Vagina (tissue), 2 donors: ENCODE measurements at regions not wholly inside any gene's neighbourhood (a gene's known extent, or its start where the extent isn't known, plus 50 kb on each side); places are given as distances from the start of the nearest gene placed in this dataset.

Experiments
- DNase-seq, 2 donors: peaks; one replicate each; pipeline ENCODE4 v3.0.0-alpha.2; 2017; ENCODE audit errors: extremely low spot score in 2 of 2
- H3K27ac ChIP-seq: fragments of 200-600 bp; sonication (generic); one replicate; pipeline ENCODE4 v1.5.1; 2019
- H3K27me3 ChIP-seq: fragments of 200-600 bp; sonication (generic); one replicate; pipeline ENCODE4 v1.5.1; 2019
- H3K36me3 ChIP-seq, 2 donors: fragments of 200-600 bp; sonication (generic); one replicate each; pipeline ENCODE4 v1.5.1; 2017 to 2019
- H3K4me1 ChIP-seq: fragments of 200-600 bp; sonication (generic); one replicate; pipeline ENCODE4 v1.5.1; 2019
- H3K4me3 ChIP-seq, 2 donors: fragments of 200-600 bp; sonication (generic); 1 replicate in 1 of 2; 2 replicates in 1 of 2; pipeline ENCODE4 v1.5.1; 2016 to 2019
- H3K9me3 ChIP-seq: fragments of 200-600 bp; sonication (generic); one replicate; pipeline ENCODE4 v1.5.1; 2019
- POLR2A ChIP-seq, 2 donors: fragments of 450-650 bp; IDR thresholded peaks; one replicate each; pipeline ENCODE4 v1.6.1; 2017; ENCODE audit warnings: antibody characterized with exemption in 2 of 2, mild to moderate bottlenecking in 2 of 2, moderate library complexity in 2 of 2
- POLR2AphosphoS5 ChIP-seq, 2 donors: sonication (generic); formaldehyde crosslinking; IDR thresholded peaks; one replicate each; pipeline ENCODE4 v1.9.0; 2017; ENCODE audit warnings: antibody characterized with exemption in 2 of 2, mild to moderate bottlenecking in 2 of 2, low read depth in 1 of 2; ENCODE audit not compliant: insufficient read depth in 1 of 2
- intact Hi-C: fragments of 100-400 bp; cut with DNase I; formaldehyde crosslinking; loops from one replicate; pipeline ENCODE4 v1.15.1; 2023
- TF ChIP-seq, protein P1 (sequence below), 3 experiments: fragments of 450-650 bp in 2 of 3; fragments of 200-600 bp in 1 of 3; sonication (generic) in 1 of 3; IDR thresholded peaks; one replicate each; pipeline ENCODE4 v1.5.1; 2017 to 2019; ENCODE audit warnings: antibody characterized with exemption in 3 of 3, mild to moderate bottlenecking in 2 of 3, moderate library complexity in 2 of 3

GRCh38 chr16:48997081-48997615 lies 284.5 kb downstream of the CBLN1 start:
- Histone ChIP-seq H3K4me1 (no peaks in the 10 kb centered on the region), H3K27me3 (no peaks in the 10 kb centered on the region), H3K36me3 (no peaks in the 10 kb centered on the region), H3K9me3 (no peaks in the 10 kb centered on the region), H3K27ac (no peak overlapping the region), H3K4me3 (no peak overlapping the region)
- TF ChIP-seq POLR2AphosphoS5 (IDR thresholded peaks at IDR 0.05; ENCODE audit: insufficient read depth in 1 of 2, low read depth in 1 of 2) = no peak
- no peak for TF ChIP-seq POLR2A (IDR thresholded peaks at IDR 0.05)
- TF ChIP-seq, protein P1, sequence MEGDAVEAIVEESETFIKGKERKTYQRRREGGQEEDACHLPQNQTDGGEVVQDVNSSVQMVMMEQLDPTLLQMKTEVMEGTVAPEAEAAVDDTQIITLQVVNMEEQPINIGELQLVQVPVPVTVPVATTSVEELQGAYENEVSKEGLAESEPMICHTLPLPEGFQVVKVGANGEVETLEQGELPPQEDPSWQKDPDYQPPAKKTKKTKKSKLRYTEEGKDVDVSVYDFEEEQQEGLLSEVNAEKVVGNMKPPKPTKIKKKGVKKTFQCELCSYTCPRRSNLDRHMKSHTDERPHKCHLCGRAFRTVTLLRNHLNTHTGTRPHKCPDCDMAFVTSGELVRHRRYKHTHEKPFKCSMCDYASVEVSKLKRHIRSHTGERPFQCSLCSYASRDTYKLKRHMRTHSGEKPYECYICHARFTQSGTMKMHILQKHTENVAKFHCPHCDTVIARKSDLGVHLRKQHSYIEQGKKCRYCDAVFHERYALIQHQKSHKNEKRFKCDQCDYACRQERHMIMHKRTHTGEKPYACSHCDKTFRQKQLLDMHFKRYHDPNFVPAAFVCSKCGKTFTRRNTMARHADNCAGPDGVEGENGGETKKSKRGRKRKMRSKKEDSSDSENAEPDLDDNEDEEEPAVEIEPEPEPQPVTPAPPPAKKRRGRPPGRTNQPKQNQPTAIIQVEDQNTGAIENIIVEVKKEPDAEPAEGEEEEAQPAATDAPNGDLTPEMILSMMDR (IDR thresholded peaks at IDR 0.05) = no peak
- intact Hi-C loops = loop anchor here (5.0 kb wide), 1 partner anchor 1210 kb away; no protein-coding TSS in a partner anchor
- no peak for DNase-seq

- no peaks in the 10 kb centered on the region for H3K4me1 ChIP-seq
- no peak overlapping the region for H3K4me3 ChIP-seq
- intact Hi-C loops = no loop called here
- no peak overlapping the region for H3K27ac ChIP-seq
- TF ChIP-seq POLR2A (IDR thresholded peaks at IDR 0.05) = no peak
- TF ChIP-seq, protein P1 (IDR thresholded peaks at IDR 0.05) = no peak
- no peak for TF ChIP-seq POLR2AphosphoS5 (IDR thresholded peaks at IDR 0.05; ENCODE audit: insufficient read depth in 1 of 2, low read depth in 1 of 2)
- H3K36me3 ChIP-seq = no peaks in the 10 kb centered on the region
- no peaks in the 10 kb centered on the region for H3K27me3 ChIP-seq
- H3K9me3 ChIP-seq = no peaks in the 10 kb centered on the region
- DNase-seq = peak in 1 of 2 donors; percentile 18
Observed at GRCh38 chr16:48978501-48978900, 303.1 kb downstream of the CBLN1 start.

DNA sequence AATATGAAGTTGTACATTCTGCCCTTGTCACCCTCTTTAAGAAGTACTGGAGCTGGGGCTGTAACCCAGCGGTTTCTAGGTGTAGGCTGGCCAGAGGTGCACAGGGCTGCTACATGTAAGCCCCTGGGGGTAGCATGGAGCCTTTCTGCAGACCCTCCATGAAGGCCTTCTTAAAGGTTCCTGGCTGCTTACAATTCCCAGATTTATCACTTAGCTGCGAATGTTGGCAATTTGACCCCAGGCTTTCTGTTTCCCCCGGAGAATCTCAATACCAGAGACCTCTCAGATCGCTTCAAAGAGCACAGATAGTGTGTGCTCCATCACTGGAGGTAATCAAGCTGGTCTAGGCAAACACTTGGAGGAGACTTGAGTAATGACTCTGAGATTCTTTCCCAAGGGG lies 309.4 kb downstream of the CBLN1 start:
- H3K27ac ChIP-seq = peak overlapping the region; percentile 3
- no peaks in the 10 kb centered on the region for H3K36me3 ChIP-seq
- intact Hi-C loops = no loop called here
- H3K4me3 ChIP-seq = no peak overlapping the region
- peaks cover 18% of the 10 kb centered on the region for H3K4me1 ChIP-seq
- H3K9me3 ChIP-seq = no peaks in the 10 kb centered on the region
- DNase-seq = peak; percentile 75 to 82
- H3K27me3 ChIP-seq = no peaks in the 10 kb centered on the region
- TF ChIP-seq POLR2A (IDR thresholded peaks at IDR 0.05) (no peak), POLR2AphosphoS5 (IDR thresholded peaks at IDR 0.05; ENCODE audit: insufficient read depth in 1 of 2, low read depth in 1 of 2) (no peak)
- TF ChIP-seq, protein P1 (IDR thresholded peaks at IDR 0.05) = no peak

DNA sequence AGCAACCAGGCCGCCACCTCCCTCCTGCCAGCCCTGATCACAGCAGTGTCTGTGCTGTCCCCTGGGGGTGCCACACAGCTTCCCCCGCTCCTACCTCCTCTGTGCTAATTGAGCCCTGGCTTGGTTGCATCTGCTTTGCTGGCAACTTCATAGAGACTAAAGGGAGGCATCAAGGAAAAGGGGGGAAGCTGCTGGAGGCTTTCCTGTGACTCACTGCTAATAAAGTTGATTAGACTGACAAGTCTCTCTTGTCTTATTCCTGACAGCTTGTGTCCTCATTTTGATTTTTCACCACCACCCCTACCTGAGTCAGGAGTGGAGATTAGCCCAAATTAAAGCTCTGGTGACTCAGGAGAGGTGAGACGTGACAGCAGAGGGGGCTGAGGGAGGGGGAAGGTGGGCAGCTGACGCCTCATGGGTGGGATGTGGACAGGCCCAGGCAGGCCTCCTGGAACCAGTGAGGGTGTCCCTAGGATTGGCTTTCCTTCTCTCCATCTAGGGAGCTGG lies 310.0 kb downstream of the CBLN1 start:
- Histone ChIP-seq H3K4me3 (no peak overlapping the region), H3K27ac (peak overlapping the region; percentile 3), H3K4me1 (peaks cover 18% of the 10 kb centered on the region), H3K36me3 (no peaks in the 10 kb centered on the region), H3K27me3 (no peaks in the 10 kb centered on the region), H3K9me3 (no peaks in the 10 kb centered on the region)
- intact Hi-C loops = no loop called here
- TF ChIP-seq, protein P1 (IDR thresholded peaks at IDR 0.05) = no peak
- TF ChIP-seq POLR2A (IDR thresholded peaks at IDR 0.05) (no peak), POLR2AphosphoS5 (IDR thresholded peaks at IDR 0.05; ENCODE audit: insufficient read depth in 1 of 2, low read depth in 1 of 2) (no peak)
- peak in 1 of 2 donors; percentile 75 for DNase-seq

DNA sequence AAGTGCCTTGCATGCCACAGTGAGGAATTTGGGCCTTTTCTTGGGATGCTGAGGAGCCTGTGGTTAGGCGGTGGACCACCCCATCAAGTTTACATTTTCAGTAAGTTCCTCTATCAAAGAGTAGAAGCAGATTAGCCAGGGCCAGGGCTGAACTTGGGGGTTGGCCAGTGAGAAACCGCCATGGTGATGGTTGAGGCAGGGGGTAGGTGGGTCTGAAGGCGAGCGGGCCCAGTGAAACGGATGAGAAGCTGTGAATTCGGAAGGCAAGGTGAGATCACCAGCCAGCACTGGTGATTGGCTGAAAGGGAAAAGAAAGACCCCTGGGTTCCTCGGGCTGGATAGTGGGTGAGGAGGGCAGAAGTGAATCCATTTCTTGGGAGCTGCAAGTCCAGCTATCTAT lies 311.4 kb downstream of the CBLN1 start:
- Histone ChIP-seq H3K4me3 (no peak overlapping the region), H3K4me1 (peaks cover 25% of the 10 kb centered on the region), H3K9me3 (no peaks in the 10 kb centered on the region), H3K27ac (no peak overlapping the region), H3K27me3 (no peaks in the 10 kb centered on the region), H3K36me3 (no peaks in the 10 kb centered on the region)
- intact Hi-C loops = no loop called here
- no peak for TF ChIP-seq POLR2AphosphoS5 (IDR thresholded peaks at IDR 0.05; ENCODE audit: insufficient read depth in 1 of 2, low read depth in 1 of 2)
- TF ChIP-seq POLR2A (IDR thresholded peaks at IDR 0.05) = no peak
- TF ChIP-seq, protein P1 (IDR thresholded peaks at IDR 0.05) = no peak
- DNase-seq = peak; percentile 60 to 77
